Nucleus accumbens (tissue), 56 donors: ENCODE measurements at regions not wholly inside any gene's neighbourhood (a gene's known extent, or its start where the extent isn't known, plus 50 kb on each side); places are given as distances from the start of the nearest gene placed in this dataset.
"Not testable (repeated sequence)": the region's sequence is repeated elsewhere in the genome, so short reads cannot be mapped to it uniquely, and the experiment has no call there.

Source experiments
- DNase-seq, 56 donors: peaks; one replicate each; lab custom pipeline; 2025; lab: John Stamatoyannopoulos, UW

GRCh38 chr5:27130587-27130986 lies 92.2 kb upstream of the CDH9 start:
- no peak for DNase-seq

- DNase-seq = no peak
Observed at GRCh38 chr5:27129926-27130325, 91.5 kb upstream of the CDH9 start.

GRCh38 chr5:27125856-27126255 lies 87.5 kb upstream of the CDH9 start:
- DNase-seq = no peak

GRCh38 chr5:27124590-27124989 lies 86.2 kb upstream of the CDH9 start:
- no peak for DNase-seq

- DNase-seq = not testable (repeated sequence)
Observed at GRCh38 chr5:27119736-27120321, 81.4 kb upstream of the CDH9 start.

GRCh38 chr5:27103486-27103885 lies 65.1 kb upstream of the CDH9 start:
- DNase-seq = no peak

- DNase-seq = not testable (repeated sequence)
Observed at GRCh38 chr5:27095761-27096160, 57.4 kb upstream of the CDH9 start.

GRCh38 chr5:27093279-27093678 lies 54.9 kb upstream of the CDH9 start:
- DNase-seq = no peak

GRCh38 chr5:27091858-27092257 lies 53.5 kb upstream of the CDH9 start:
- DNase-seq = no peak

GRCh38 chr5:27088822-27089221 lies 50.4 kb upstream of the CDH9 start:
- not testable (repeated sequence) for DNase-seq
